Activated CD4-positive, alpha-beta T cell treated with anti-CD3 and anti-CD28 coated beads for 48 hours (primary cell): ENCODE measurements at regions not wholly inside any gene's neighbourhood (a gene's known extent, or its start where the extent isn't known, plus 50 kb on each side); places are given as distances from the start of the nearest gene placed in this dataset.
"Not testable (repeated sequence)": the region's sequence is repeated elsewhere in the genome, so short reads cannot be mapped to it uniquely, and the experiment has no call there.

Experiments used
- DNase-seq: peaks from one replicate; pipeline ENCODE4 v3.0.0-alpha.2; 2020

- DNase-seq, result no peak
These were observed 115.7 kb upstream of the GATB start for GRCh38 chr4:151876381-151876988.

GRCh38 chr4:151874328-151874727 lies 113.5 kb upstream of the GATB start:
- no peak for DNase-seq

- DNase-seq, result no peak
These were observed 105.7 kb upstream of the GATB start for GRCh38 chr4:151866592-151866918.

DNA sequence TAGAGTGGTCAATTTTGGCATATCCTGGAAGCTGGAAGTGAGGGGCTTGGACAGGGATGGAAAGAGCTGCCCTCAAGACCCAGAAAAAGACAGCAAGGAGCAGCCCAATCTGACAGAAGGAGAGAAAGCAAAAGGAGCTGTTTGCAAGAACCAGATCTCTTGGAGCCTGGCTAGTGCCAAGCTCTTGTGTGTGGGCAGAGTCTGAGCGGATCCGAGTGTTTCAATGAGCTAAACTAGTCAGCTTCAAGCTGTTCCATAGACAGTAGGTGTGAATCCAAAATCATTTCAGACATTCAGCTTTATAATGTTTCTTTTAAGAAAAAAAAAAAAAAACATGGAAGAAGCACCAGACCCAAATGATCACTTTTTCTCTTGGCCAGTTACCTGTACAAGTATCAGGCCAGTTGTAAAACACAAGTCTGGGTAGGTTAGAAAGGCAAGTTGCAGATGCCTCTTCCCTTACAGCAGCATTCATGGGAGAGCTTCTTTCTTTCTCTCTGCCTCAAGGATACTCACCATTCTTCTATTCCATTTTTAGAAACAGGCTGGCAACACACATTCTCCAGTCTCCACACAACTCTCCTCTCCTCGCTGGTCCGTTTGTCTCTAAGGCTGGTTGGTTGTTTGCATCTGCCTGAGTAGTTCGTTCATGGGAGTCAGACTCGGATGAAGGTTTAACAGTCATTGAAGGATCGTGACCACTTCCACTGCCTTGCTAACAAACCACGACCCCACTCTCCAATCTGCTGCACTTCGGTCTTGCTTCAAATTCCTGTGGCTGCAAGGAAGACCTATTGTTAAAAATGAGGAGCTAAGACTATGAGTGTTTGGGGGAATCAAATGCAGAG lies 105.2 kb upstream of the GATB start:
- no peak for DNase-seq

- DNase-seq, result no peak
These were observed 104.5 kb upstream of the GATB start for GRCh38 chr4:151865312-151865711.

GRCh38 chr4:151864068-151864467 lies 103.3 kb upstream of the GATB start:
- DNase-seq, result no peak

- DNase-seq, result no peak
These were observed 102.0 kb upstream of the GATB start for GRCh38 chr4:151862766-151863165.

DNA sequence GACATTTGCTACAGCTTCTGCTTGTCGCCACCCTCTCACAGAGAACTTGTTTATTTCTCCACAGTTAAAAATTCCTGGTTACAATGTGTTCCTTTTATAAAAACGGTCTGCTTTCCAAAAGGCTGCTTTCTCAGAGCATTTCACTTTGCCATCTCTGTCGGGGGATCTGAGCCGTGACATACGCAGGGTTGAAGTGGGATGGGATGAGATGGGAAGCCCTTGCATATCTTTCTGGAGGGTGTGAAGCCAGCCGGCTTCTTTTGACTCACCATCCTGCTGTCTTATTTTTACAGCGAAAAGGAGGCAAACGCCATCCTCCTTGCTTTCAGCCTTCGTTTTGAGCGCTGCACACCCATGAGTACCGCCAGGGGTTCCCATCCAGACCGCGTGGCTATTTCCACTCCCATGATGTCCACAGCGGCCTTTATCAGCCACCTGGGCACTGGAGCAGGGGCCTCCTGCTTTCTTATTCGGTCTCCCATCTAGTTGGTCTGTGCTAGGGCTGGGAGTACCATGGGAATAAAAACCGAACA lies 99.8 kb upstream of the GATB start:
- no peak for DNase-seq

DNA sequence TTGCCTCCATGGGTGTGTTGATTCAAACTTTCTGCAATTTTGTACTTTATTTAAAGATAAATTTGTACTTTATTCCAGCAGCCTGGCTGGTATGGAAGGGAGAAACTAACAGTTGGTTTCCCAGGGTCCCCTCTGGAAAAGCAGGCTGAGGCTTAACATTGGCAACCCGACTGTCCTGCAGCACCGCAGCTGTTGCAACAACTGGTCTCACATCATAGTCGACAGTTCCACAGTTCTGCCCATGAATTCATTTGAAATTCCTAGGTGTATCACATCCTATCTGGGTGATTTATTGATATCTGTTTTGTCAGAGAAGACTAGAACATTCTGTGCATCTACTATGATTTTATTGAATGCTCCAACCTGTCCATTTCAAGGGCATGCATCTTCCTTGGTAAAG lies 98.8 kb upstream of the GATB start:
- DNase-seq, result no peak

- DNase-seq, result no peak
These were observed 97.5 kb upstream of the GATB start for GRCh38 chr4:151858356-151858755.

- no peak for DNase-seq
These were observed 96.6 kb upstream of the GATB start for GRCh38 chr4:151857368-151857767.

- DNase-seq, result no peak
These were observed 94.9 kb upstream of the GATB start for GRCh38 chr4:151855747-151856146.

DNA sequence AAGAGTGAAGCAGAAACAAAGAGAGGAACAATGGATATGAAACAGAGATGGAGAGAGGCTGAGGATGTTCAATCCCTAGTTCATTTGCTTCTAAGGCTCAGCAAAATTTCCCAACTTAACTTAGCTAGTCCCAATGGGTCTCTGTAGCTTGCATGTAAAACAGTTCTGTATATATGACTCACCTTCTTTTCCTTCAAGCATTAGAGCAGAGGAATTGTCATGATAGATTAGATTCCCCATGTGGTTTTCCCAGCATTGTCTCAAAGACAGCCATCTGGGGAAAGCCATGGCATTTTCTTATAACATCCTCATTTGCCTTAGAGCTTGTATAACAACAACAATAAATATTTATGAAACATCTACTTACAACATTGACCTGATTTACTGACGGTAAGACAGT lies 93.9 kb upstream of the GATB start:
- DNase-seq, result no peak

- DNase-seq, result no peak
These were observed 92.2 kb upstream of the GATB start for GRCh38 chr4:151853034-151853433.

- DNase-seq, result no peak
These were observed 91.4 kb upstream of the GATB start for GRCh38 chr4:151852202-151852601.

DNA sequence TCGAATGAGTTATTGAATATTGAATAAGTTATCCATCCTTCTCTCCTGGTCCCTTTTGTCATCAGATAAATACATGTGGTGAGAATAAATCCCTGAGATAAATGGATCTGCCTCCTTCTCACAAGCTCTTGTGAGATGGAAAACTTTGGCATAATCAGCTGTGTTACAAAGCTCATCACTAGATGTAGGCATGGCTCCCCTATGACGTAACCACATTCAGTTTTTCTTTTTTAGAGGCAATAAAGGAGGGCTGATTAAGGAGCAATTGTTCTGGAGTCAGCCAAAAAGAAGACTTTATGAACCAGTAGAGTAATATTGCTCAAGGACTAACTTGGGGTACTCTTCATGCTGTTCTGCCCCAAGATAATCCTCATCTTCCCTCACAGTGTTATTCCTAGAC lies 90.5 kb upstream of the GATB start:
- DNase-seq, result no peak

GRCh38 chr4:151850791-151851213 lies 90.0 kb upstream of the GATB start:
- no peak for DNase-seq

DNA sequence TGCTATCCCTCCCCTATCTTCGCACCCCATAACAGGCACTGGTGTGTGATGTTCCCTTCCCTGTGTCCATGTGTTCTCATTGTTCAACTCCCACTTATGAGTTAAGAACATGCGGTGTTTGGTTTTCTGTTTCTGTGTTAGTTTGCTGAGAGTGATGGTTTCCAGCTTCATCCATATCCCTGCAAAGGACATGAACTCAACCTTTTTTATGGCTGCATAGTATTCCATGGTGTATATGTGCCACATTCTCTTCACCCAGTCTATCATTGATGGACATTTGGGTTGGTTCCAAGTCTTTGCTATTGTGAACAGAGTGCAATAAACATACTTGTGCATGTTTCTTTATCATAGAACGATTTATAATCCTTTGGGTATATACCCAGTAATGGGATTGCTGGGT lies 84.7 kb upstream of the GATB start:
- not testable (repeated sequence) for DNase-seq

- no peak for DNase-seq
These were observed 81.7 kb upstream of the GATB start for GRCh38 chr4:151842430-151843079.

GRCh38 chr4:151841107-151841506 lies 80.3 kb upstream of the GATB start:
- no peak for DNase-seq

DNA sequence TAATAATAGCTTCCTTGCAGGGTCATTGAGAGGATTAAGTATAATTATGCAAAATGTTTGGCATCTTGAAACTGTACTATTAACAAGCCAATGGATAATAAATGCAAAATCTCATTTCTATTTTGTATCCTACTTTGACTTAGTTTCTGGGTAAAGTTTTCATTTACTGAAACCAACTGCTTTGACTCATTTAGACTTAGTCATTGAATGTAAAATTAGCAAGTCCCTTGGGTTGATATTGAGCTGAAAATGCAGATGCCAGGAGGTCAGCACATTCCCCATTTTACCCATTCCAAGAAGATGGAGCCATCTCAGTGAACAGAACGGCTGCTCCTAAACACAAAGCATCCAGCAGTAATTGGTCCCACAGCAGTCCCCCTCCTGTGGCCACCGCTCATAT lies 74.7 kb upstream of the GATB start:
- DNase-seq, result no peak

DNA sequence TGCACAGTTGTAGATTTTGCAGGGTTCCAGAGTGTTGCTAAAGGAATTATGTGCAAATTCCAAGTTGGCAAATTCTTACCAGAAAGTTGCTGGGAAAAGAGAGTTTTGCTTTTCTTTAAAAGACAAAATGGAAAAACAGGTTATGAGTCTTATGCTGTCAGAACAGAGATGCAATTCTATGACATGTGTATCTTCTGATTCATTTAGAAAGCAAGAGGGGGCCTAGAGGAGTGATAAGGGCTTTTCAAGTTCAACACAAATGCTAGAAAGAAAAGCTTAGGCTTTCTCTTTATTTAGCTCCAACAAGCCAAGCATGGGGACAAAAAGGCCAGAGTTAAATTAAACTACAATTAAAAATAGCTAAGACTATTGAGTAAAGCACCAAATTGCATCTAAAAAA lies 72.4 kb upstream of the GATB start:
- DNase-seq, result no peak

- DNase-seq, result no peak
These were observed 70.7 kb upstream of the GATB start for GRCh38 chr4:151831526-151831925.

DNA sequence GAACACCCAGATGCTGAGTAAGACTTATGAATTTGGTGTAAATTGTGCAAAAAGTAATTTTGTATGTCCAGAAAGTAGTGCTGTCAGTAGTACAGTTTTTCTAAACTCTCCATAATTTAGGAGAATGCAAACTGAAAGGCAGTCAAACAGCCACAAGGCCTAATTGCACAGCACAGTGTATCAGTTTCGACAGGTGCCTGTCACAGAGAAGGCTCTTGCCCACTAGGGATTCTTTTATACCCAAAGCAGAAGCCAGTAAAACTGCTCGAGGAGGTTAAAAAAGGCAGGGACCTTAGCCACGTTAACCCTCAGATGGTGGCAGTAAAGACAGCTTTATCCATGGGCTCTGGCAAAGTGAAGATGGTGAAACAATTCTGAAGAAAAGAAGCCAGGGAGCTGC lies 69.4 kb upstream of the GATB start:
- DNase-seq, result no peak
